ENCODE measurements at regions not wholly inside any gene's neighbourhood (a gene's known extent, or its start where the extent isn't known, plus 50 kb on each side); places are given as distances from the start of the nearest gene placed in this dataset.

DNA sequence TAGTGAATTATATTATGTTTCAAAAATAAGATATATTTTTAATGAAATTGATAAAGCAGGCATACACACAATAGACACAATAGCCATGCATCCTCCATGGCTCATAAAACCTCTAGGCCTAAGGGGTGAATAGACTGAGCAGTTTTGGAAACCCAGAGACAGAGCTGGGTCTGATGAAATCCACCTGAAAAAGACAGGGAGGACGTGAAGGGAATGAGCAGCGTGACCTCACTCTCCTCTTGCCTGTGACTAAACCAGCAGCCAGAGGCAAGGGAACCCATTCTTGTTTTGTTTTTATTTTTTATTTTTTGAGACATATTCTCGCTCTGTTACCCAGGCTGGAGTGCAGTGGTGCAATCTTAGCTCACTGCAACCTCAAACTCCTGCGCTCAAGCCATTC lies 424.4 kb upstream of the FAM241A start:
- TF ChIP-seq, protein P1, sequence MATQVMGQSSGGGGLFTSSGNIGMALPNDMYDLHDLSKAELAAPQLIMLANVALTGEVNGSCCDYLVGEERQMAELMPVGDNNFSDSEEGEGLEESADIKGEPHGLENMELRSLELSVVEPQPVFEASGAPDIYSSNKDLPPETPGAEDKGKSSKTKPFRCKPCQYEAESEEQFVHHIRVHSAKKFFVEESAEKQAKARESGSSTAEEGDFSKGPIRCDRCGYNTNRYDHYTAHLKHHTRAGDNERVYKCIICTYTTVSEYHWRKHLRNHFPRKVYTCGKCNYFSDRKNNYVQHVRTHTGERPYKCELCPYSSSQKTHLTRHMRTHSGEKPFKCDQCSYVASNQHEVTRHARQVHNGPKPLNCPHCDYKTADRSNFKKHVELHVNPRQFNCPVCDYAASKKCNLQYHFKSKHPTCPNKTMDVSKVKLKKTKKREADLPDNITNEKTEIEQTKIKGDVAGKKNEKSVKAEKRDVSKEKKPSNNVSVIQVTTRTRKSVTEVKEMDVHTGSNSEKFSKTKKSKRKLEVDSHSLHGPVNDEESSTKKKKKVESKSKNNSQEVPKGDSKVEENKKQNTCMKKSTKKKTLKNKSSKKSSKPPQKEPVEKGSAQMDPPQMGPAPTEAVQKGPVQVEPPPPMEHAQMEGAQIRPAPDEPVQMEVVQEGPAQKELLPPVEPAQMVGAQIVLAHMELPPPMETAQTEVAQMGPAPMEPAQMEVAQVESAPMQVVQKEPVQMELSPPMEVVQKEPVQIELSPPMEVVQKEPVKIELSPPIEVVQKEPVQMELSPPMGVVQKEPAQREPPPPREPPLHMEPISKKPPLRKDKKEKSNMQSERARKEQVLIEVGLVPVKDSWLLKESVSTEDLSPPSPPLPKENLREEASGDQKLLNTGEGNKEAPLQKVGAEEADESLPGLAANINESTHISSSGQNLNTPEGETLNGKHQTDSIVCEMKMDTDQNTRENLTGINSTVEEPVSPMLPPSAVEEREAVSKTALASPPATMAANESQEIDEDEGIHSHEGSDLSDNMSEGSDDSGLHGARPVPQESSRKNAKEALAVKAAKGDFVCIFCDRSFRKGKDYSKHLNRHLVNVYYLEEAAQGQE (IDR thresholded peaks at IDR 0.05; ENCODE audit: low read depth) = no peak
- TF ChIP-seq TCF12 (IDR thresholded peaks at IDR 0.05; ENCODE audit: low read depth) (no peak), YY1 (IDR thresholded peaks at IDR 0.05; ENCODE audit: low read depth) (no peak), RAD21 (IDR thresholded peaks at IDR 0.05; ENCODE audit: low read depth) (no peak), CEBPB (IDR thresholded peaks at IDR 0.05) (no peak), EP300 (IDR thresholded peaks at IDR 0.05; ENCODE audit: borderline replicate concordance) (no peak), TEAD4 (IDR thresholded peaks at IDR 0.05) (no peak)
- TF ChIP-seq, protein P2, sequence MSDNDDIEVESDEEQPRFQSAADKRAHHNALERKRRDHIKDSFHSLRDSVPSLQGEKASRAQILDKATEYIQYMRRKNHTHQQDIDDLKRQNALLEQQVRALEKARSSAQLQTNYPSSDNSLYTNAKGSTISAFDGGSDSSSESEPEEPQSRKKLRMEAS (IDR thresholded peaks at IDR 0.05) = no peak

Data from Ishikawa (cell line).